ENCODE measurements at regions not wholly inside any gene's neighbourhood (a gene's known extent, or its start where the extent isn't known, plus 50 kb on each side); places are given as distances from the start of the nearest gene placed in this dataset.

DNA sequence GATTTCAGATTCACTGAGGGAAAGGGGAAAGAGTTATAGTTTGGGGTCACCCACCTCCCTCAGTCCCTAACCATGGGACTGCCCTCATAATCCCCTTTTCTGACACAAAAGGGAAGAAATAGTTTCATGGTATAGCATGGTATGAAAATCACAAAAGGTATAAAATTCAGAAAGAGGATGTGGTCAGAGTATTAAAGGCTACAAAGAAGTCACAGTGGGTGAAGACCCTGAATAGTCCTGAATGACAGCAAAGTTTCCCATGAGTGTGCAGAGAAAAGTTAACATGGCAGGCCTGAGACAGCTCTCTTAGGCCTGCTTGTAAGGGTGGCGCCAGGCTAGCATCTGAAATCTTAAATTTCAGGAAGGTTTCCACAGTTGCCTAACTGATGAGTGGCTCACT, 290.6 kb upstream of the ZNF608 start:
- Mint-ChIP-seq H3K36me3 (ENCODE audit: low read depth) (no peaks in the 10 kb centered on the region), H3K9me3 (peaks cover 7% of the 10 kb centered on the region), H3K27ac (no peak overlapping the region), H3K4me1 (ENCODE audit: low read depth) (no peaks in the 10 kb centered on the region), H3K4me3 (ENCODE audit: low read depth) (no peak overlapping the region), H3K27me3 (ENCODE audit: low read depth) (no peaks in the 10 kb centered on the region)
- DNase-seq (ENCODE audit: low spot score): no peak
- intact Hi-C loops (cut with micrococcal nuclease): no loop called here

DNA sequence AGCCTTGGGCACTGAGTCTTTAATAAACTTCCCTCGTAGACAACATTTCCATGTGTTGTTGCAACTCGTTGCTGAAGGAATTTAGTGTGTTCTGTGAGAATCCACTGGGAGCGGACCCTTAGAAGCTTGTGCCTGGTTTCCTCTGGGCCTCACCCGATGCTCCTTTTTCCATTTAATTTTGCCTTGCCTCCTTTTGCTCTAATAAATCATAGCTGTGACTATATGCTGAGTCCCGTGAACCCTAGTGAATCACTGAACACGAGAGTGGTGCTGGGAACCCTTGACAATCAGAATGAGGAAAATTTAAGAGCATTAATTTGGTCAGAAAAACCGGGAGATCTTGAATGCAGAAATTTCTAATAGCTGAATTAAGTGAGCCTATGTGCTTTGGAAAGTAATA, 291.1 kb upstream of the ZNF608 start:
- Mint-ChIP-seq H3K27me3 (ENCODE audit: low read depth) (no peaks in the 10 kb centered on the region), H3K36me3 (ENCODE audit: low read depth) (no peaks in the 10 kb centered on the region), H3K4me1 (ENCODE audit: low read depth) (no peaks in the 10 kb centered on the region), H3K9me3 (peaks cover 7% of the 10 kb centered on the region), H3K4me3 (ENCODE audit: low read depth) (no peak overlapping the region), H3K27ac (no peak overlapping the region)
- no peak for DNase-seq (ENCODE audit: low spot score)
- intact Hi-C loops (cut with micrococcal nuclease): no loop called here

DNA sequence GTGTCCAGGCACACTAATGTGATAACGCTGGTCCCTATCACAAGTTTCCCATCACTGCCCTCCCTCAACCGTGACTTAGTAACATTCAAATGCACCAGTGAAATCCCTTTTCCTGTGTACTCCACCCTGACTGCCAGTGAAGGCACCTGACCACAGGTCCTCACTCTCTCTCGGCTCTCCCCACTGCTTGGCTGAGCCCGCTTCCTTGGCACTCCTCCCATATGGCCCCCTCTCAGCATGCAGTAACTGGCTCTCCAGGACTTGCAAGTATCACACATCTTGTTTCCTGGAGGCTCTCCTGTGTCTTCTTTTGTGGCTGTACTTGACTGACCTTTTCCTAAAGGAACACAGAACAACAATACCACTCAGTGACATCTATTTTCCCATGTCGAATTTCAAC, 292.0 kb upstream of the ZNF608 start:
- Mint-ChIP-seq H3K27me3 (ENCODE audit: low read depth) (no peaks in the 10 kb centered on the region), H3K36me3 (ENCODE audit: low read depth) (no peaks in the 10 kb centered on the region), H3K4me1 (ENCODE audit: low read depth) (no peaks in the 10 kb centered on the region), H3K4me3 (ENCODE audit: low read depth) (no peak overlapping the region), H3K9me3 (peaks cover 7% of the 10 kb centered on the region), H3K27ac (no peak overlapping the region)
- intact Hi-C loops (cut with micrococcal nuclease): no loop called here
- DNase-seq (ENCODE audit: low spot score): no peak

DNA sequence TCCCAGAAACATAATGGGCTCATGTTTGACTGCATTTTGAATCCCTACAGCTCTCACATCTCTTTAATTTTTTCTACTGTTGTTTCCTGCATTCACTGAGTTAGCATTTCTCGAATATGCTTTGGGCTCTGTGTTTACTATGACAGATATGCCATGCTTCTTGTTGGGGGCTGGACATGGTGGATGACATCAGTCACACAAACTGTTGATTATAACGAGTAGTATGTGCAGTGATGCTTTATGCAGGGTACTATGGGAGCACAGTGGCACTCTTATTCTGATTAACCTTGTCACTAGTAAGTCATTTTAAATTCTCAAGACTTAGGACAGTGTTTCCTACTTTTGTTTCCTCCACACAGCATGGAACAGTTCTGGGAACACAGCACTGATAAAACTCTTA, 295.4 kb upstream of the ZNF608 start:
- H3K27me3 Mint-ChIP-seq (ENCODE audit: low read depth): no peaks in the 10 kb centered on the region
- peaks cover 4% of the 10 kb centered on the region for H3K9me3 Mint-ChIP-seq
- no peak overlapping the region for H3K4me3 Mint-ChIP-seq (ENCODE audit: low read depth)
- no peaks in the 10 kb centered on the region for H3K4me1 Mint-ChIP-seq (ENCODE audit: low read depth)
- H3K27ac Mint-ChIP-seq: no peak overlapping the region
- DNase-seq (ENCODE audit: low spot score): no peak
- intact Hi-C loops (cut with micrococcal nuclease): no loop called here
- H3K36me3 Mint-ChIP-seq (ENCODE audit: low read depth): no peaks in the 10 kb centered on the region

DNA sequence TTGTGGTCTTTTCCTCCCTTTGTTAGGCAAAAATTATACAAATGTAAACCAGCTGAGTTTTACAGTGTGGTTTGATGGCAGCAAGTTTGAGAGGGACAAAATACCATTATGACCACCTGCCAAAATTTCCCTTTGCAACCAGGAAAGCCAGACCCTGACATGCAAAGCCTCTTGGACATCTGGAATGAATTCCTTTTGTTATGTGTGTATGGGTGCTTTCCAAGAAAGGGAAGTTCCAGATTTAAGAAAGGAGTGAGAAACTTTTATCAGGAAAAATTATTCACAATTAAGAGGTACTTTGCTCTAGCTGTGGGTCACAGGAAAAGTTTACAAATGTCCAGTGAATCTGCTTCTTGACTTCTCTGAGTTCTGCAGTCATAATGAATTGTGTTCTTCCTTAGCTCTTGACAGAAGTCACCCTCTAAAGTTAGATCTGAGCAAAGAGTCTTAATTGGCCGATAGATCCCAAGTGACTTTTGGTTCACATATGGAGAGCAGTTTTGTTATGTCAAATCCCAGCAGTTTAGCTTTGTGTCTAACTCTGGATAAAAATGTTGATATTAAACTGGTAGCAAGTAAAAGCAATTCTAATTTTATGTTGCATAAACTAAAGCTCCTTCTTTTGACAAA, 295.9 kb upstream of the ZNF608 start:
- intact Hi-C loops (cut with micrococcal nuclease): no loop called here

DNA sequence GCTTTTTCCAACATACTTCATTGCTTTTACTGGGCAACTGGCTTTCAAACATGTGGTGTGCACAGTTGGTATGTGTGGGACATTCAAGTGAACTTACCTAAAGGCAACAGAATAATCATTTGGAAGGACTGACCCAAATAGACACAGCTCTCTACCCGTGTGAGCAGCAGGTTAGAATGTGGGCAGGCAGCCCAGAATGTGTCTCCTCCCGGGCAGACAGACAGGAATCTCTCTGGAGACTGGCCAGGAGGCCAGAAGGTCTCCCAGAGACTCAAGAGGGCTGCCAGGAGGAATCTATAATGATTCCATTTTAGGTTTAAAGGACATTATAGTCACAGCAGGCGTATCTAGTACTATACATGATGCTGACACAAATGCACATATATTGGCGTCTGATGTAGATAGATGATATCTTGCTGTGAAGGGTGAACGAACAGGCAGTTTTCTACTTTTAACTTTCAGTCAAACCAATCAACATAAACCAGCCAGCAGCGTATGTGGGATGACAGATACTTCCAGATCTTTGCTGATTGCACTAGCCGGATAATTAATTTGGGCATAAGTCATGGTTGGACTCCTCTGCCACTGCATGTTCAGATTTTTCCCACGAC, 297.4 kb upstream of the ZNF608 start:
- H3K27ac Mint-ChIP-seq: no peak overlapping the region
- no peak overlapping the region for H3K4me3 Mint-ChIP-seq (ENCODE audit: low read depth)
- H3K4me1 Mint-ChIP-seq (ENCODE audit: low read depth): no peaks in the 10 kb centered on the region
- no peaks in the 10 kb centered on the region for H3K27me3 Mint-ChIP-seq (ENCODE audit: low read depth)
- no peaks in the 10 kb centered on the region for H3K9me3 Mint-ChIP-seq
- no peaks in the 10 kb centered on the region for H3K36me3 Mint-ChIP-seq (ENCODE audit: low read depth)
- no peak for DNase-seq (ENCODE audit: low spot score)
- intact Hi-C loops (cut with micrococcal nuclease): no loop called here

More for the DNA sequence above, 295.9 kb upstream of the ZNF608 start:
- no peak for DNase-seq (ENCODE audit: low spot score)
- Mint-ChIP-seq H3K36me3 (ENCODE audit: low read depth) (no peaks in the 10 kb centered on the region), H3K4me1 (ENCODE audit: low read depth) (no peaks in the 10 kb centered on the region), H3K27me3 (ENCODE audit: low read depth) (no peaks in the 10 kb centered on the region), H3K9me3 (peaks cover 4% of the 10 kb centered on the region), H3K27ac (no peak overlapping the region), H3K4me3 (ENCODE audit: low read depth) (no peak overlapping the region)

DNA sequence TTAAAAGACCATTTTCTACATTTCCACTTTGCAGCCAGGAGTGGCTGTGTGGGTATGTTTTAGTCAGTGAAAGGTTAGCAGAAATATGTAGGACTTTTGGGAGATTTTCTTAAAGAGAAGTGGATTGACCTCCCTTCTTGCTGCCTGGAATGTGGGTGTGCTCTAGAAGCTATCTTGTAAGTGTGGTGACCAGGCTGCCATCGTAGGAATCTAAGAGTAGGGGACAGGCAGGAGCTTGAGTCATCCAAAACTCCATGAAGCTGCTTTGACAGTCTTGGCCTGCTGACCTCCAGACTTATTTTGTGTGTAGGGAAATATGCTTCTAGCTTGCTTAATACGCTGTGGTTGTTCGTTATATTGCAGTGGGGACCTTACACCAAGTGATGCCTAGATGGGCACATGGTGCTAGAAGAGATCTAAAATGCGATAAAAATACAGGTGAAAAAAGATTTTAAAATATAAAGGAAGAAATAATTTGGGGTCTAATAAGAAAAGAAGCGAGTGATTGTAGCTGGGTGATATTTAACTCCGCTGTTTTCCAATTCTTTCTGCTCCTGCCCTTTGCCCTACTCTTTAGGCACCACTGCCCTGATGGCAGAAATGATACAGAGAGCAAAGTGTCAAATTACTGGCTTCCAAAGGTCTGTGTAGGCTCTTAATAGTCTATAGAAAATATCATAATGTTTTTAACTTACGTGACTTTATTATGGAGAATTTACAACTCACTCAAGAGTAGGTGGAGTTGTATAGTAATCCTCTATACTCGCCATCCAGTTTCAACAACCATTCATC, 298.2 kb upstream of the ZNF608 start:
- DNase-seq (ENCODE audit: low spot score): no peak
- Mint-ChIP-seq H3K4me3 (ENCODE audit: low read depth) (no peak overlapping the region), H3K9me3 (no peaks in the 10 kb centered on the region), H3K27ac (no peak overlapping the region), H3K4me1 (ENCODE audit: low read depth) (no peaks in the 10 kb centered on the region), H3K27me3 (ENCODE audit: low read depth) (no peaks in the 10 kb centered on the region), H3K36me3 (ENCODE audit: low read depth) (no peaks in the 10 kb centered on the region)
- intact Hi-C loops (cut with micrococcal nuclease): no loop called here

DNA sequence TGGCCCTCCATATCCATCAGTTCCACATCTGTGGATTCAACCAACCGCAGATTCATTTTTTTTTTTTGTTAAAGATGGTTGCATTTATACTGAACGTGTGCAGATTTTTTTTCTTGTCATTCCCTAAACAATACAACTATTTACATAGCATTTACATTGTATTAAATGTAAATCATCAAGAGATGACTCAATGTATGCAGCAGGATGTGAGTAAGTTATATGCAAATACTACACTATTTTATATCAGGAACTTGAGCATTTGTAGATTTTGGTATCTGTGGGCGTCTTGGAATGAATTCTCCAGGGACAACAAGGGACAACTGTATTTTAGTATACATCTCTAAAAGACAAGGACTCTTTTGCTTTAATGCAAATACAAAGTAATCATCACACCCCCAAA, 299.2 kb upstream of the ZNF608 start:
- Mint-ChIP-seq H3K4me1 (ENCODE audit: low read depth) (no peaks in the 10 kb centered on the region), H3K4me3 (ENCODE audit: low read depth) (no peak overlapping the region)

DNA sequence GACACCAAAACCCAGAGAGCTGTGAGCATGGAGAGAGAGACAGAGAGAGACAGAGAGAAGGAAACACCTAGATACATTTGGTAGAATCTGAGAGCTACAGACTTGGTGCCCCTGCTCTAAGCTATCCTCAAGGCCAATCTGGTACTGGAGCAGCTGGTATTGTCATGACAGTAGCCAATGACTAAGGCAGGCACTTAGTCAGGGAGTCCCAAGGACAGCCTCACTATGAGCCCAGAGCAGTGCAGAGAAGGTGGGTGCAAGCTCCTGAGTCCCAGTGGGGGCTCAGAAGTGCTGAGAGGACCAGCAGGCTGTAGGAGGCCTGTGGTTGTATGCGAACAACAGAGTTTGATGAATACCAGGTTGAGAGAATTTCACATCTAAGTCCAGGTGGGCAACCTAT, 300.4 kb upstream of the ZNF608 start:
- DNase-seq (ENCODE audit: low spot score): no peak
- intact Hi-C loops (cut with micrococcal nuclease): no loop called here
- Mint-ChIP-seq H3K9me3 (no peaks in the 10 kb centered on the region), H3K4me3 (ENCODE audit: low read depth) (no peak overlapping the region), H3K27ac (no peak overlapping the region), H3K27me3 (ENCODE audit: low read depth) (no peaks in the 10 kb centered on the region), H3K4me1 (ENCODE audit: low read depth) (no peaks in the 10 kb centered on the region), H3K36me3 (ENCODE audit: low read depth) (no peaks in the 10 kb centered on the region)

More for the DNA sequence above, 299.2 kb upstream of the ZNF608 start:
- DNase-seq (ENCODE audit: low spot score): no peak
- no peaks in the 10 kb centered on the region for H3K27me3 Mint-ChIP-seq (ENCODE audit: low read depth)
- H3K36me3 Mint-ChIP-seq (ENCODE audit: low read depth): no peaks in the 10 kb centered on the region
- no peak overlapping the region for H3K27ac Mint-ChIP-seq
- intact Hi-C loops (cut with micrococcal nuclease): no loop called here
- H3K9me3 Mint-ChIP-seq: no peaks in the 10 kb centered on the region

DNA sequence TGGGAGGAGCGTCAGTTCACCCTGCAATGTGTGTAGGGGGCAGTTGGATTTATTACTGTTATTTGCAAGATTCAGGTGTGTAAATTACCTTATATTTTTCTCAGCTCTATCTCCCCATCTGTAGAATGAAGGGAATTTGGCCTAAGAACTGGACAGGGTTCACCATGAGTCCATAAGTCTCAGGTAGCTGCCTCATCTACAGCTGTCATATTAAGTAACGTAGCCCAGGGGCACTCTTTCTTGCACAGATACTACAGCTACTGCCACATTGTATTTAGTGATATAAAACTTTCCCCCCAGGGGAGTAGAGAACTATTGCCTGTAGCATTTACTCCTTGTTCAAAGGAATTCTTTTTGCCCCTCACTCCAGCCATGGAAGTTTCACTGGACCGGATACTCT, 301.4 kb upstream of the ZNF608 start:
- no peak overlapping the region for H3K27ac Mint-ChIP-seq
- H3K4me3 Mint-ChIP-seq (ENCODE audit: low read depth): no peak overlapping the region
- no peak for DNase-seq (ENCODE audit: low spot score)
- no peaks in the 10 kb centered on the region for H3K4me1 Mint-ChIP-seq (ENCODE audit: low read depth)
- H3K27me3 Mint-ChIP-seq (ENCODE audit: low read depth): no peaks in the 10 kb centered on the region
- no peaks in the 10 kb centered on the region for H3K9me3 Mint-ChIP-seq
- intact Hi-C loops (cut with micrococcal nuclease): no loop called here
- no peaks in the 10 kb centered on the region for H3K36me3 Mint-ChIP-seq (ENCODE audit: low read depth)

DNA sequence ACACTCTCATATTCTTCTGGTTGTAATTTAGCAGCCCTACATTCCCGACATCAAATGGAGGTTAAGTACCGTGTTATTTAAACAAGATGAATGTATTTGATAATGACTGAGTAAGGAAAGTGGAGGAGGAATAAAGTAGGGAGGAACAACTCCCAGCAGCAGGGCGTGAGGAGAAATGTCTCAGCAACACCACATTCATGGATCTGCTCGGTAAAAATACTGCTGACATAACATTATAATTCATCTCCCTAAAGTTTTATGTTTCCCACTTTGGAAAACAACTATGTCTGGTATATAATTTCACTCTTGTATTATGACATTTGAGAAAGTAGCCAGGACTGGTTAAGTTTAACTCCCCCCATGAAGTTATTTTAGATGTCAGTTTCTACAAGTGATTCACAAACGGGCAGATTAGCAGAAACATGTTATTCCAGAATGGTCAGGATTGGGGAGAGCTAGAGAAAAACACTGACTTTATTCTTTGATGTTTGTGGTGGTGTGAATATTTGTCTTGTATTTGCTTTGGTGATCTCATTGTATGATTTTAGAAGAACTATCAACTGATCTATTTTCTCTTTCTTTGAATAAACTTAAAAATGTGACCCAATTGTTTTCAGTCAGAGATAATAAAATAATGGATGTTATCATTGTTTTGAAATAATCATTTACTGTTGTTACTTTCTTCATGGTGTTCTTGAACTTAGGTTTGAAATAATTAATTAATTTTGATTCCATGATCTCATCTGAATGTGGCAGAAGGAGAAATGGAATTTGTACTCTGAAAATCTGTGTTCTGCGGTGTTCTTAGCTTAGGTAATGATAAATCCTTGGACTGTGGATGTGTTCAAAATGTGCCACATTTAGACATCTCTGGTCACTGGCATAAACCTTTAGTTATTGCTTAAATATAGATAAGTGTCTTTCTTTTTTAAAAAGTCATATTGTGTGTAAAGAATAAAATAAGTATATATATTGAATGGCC, 303.6 kb upstream of the ZNF608 start:
- no peak for DNase-seq (ENCODE audit: low spot score)
- Mint-ChIP-seq H3K36me3 (ENCODE audit: low read depth) (no peaks in the 10 kb centered on the region), H3K9me3 (no peaks in the 10 kb centered on the region), H3K27me3 (ENCODE audit: low read depth) (no peaks in the 10 kb centered on the region), H3K4me3 (ENCODE audit: low read depth) (no peak overlapping the region), H3K4me1 (ENCODE audit: low read depth) (no peaks in the 10 kb centered on the region), H3K27ac (no peak overlapping the region)
- intact Hi-C loops (cut with micrococcal nuclease): no loop called here

DNA sequence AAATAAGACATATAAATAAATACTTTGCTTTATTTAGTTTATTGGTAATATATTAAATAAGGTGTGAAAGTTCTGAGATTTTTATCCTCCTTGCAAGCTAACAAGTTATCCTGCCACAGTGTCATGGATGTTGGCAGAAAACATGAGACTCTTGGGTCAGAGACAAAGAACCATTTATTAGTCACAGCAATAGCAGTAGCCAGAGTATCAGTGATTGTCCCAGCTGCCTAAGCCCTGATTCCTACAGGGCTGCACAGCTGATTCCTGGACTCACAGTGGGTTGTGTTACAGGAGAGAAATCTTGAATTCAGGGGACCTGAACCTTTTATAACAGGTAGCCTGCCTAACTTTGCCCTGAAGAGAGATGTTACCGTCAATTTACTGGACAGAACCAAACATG, 304.5 kb upstream of the ZNF608 start:
- Mint-ChIP-seq H3K9me3 (no peaks in the 10 kb centered on the region), H3K4me3 (ENCODE audit: low read depth) (no peak overlapping the region), H3K27ac (no peak overlapping the region), H3K4me1 (ENCODE audit: low read depth) (no peaks in the 10 kb centered on the region), H3K27me3 (ENCODE audit: low read depth) (no peaks in the 10 kb centered on the region), H3K36me3 (ENCODE audit: low read depth) (no peaks in the 10 kb centered on the region)
- no peak for DNase-seq (ENCODE audit: low spot score)
- intact Hi-C loops (cut with micrococcal nuclease): no loop called here

Measured in activated T-helper 2 cell treated with anti-CD3 and anti-CD28 coated beads, Interferon-gamma antibody, Interleukin-2, Interleukin-4, amounts not matched to agents 10 μg/mL and 5 μg/mL and 100 μg/mL, durations not matched to agents 14 hours and 24 hours and 36 hours (primary cell).